ENCODE measurements at regions not wholly inside any gene's neighbourhood (a gene's known extent, or its start where the extent isn't known, plus 50 kb on each side); places are given as distances from the start of the nearest gene placed in this dataset.

- no peak for TF ChIP-seq SPI1 (IDR thresholded peaks at IDR 0.05; ENCODE audit: borderline replicate concordance, low read depth)
- TF ChIP-seq GABPA (IDR thresholded peaks at IDR 0.05; ENCODE audit: low read depth): no peak
- no peak for TF ChIP-seq REST (IDR thresholded peaks at IDR 0.05; ENCODE audit: insufficient replicate concordance, low read depth)
- TF ChIP-seq POLR2AphosphoS5 (IDR thresholded peaks at IDR 0.05; ENCODE audit: low read depth): no peak
- no peak for TF ChIP-seq CTCF (IDR thresholded peaks at IDR 0.05; ENCODE audit: insufficient read depth, low read length)
- H3K4me3 ChIP-seq (replicated peaks; ENCODE audit: insufficient read depth, low read length): no peak overlapping the region
- no peaks in the 10 kb centered on the region for H3K27me3 ChIP-seq (ENCODE audit: insufficient read depth, poor library complexity, severe bottlenecking)
- no peak for DNase-seq (ENCODE audit: low read depth in 1 of 2, low spot score in 1 of 2)
- H3K27ac ChIP-seq (replicated peaks): no peak overlapping the region
Observed at GRCh38 chr1:104854529-104854928, 1104.8 kb downstream of the AMY1C start.

GRCh38 chr1:104855550-104855949 is 1105.9 kb downstream of the AMY1C start:
- no peak for DNase-seq (ENCODE audit: low read depth in 1 of 2, low spot score in 1 of 2)
- TF ChIP-seq CTCF (IDR thresholded peaks at IDR 0.05; ENCODE audit: insufficient read depth, low read length) (no peak), SPI1 (IDR thresholded peaks at IDR 0.05; ENCODE audit: borderline replicate concordance, low read depth) (no peak), GABPA (IDR thresholded peaks at IDR 0.05; ENCODE audit: low read depth) (no peak), POLR2AphosphoS5 (IDR thresholded peaks at IDR 0.05; ENCODE audit: low read depth) (no peak), REST (IDR thresholded peaks at IDR 0.05; ENCODE audit: insufficient replicate concordance, low read depth) (no peak)
- Histone ChIP-seq H3K27me3 (ENCODE audit: insufficient read depth, poor library complexity, severe bottlenecking) (no peaks in the 10 kb centered on the region), H3K4me3 (replicated peaks; ENCODE audit: insufficient read depth, low read length) (no peak overlapping the region), H3K27ac (replicated peaks) (no peak overlapping the region)

- no peaks in the 10 kb centered on the region for H3K27me3 ChIP-seq (ENCODE audit: insufficient read depth, poor library complexity, severe bottlenecking)
- no peak for DNase-seq (ENCODE audit: low read depth in 1 of 2, low spot score in 1 of 2)
- no peak for TF ChIP-seq REST (IDR thresholded peaks at IDR 0.05; ENCODE audit: insufficient replicate concordance, low read depth)
- no peak for TF ChIP-seq GABPA (IDR thresholded peaks at IDR 0.05; ENCODE audit: low read depth)
- TF ChIP-seq CTCF (IDR thresholded peaks at IDR 0.05; ENCODE audit: insufficient read depth, low read length): no peak
- no peak for TF ChIP-seq SPI1 (IDR thresholded peaks at IDR 0.05; ENCODE audit: borderline replicate concordance, low read depth)
- no peak for TF ChIP-seq POLR2AphosphoS5 (IDR thresholded peaks at IDR 0.05; ENCODE audit: low read depth)
- no peak overlapping the region for H3K27ac ChIP-seq (replicated peaks)
- H3K4me3 ChIP-seq (replicated peaks; ENCODE audit: insufficient read depth, low read length): no peak overlapping the region
Observed at GRCh38 chr1:104856091-104856490, 1106.4 kb downstream of the AMY1C start.
